Brain microvascular endothelial cell (primary cell): ENCODE measurements at regions not wholly inside any gene's neighbourhood (a gene's known extent, or its start where the extent isn't known, plus 50 kb on each side); places are given as distances from the start of the nearest gene placed in this dataset.

Source experiments
- DNase-seq: peaks from one replicate; pipeline ENCODE4 v3.0.0-alpha.2; 2020
- H3K27ac ChIP-seq: fragments of 250-450 bp; sonication (Bioruptor Pico); 2 replicates; pipeline ENCODE4 v1.5.1; 2020; ENCODE audit warnings: mild to moderate bottlenecking, moderate library complexity
- H3K27me3 ChIP-seq: fragments of 250-450 bp; sonication (Bioruptor Pico); replicated peaks from 2 replicates; pipeline ENCODE4 v1.5.1; 2020; ENCODE audit warnings: mild to moderate bottlenecking
- H3K36me3 ChIP-seq: fragments of 250-450 bp; sonication (Bioruptor Pico); replicated peaks from 2 replicates; pipeline ENCODE4 v1.5.1; 2020; ENCODE audit warnings: mild to moderate bottlenecking
- H3K4me3 ChIP-seq: 2 replicates; pipeline ENCODE4 v1.5.1; 2011; ENCODE audit warnings: low read depth, mild to moderate bottlenecking, control low read depth, low read length, moderate library complexity
- in situ Hi-C: cut with HindIII; loops from 2 replicates; pipeline ENCODE4 v1.10.0; 2017; ENCODE audit warnings: low sequenced_read_pairs, low pct_ligation_motif_present
- TF ChIP-seq, protein P1 (sequence below): IDR thresholded peaks from 2 replicates; pipeline ENCODE4 v1.5.1; 2011; ENCODE audit warnings: low read depth, mild to moderate bottlenecking, moderate library complexity, low read length, control low read depth, inconsistent platforms; ENCODE audit errors: missing control alignments

DNA sequence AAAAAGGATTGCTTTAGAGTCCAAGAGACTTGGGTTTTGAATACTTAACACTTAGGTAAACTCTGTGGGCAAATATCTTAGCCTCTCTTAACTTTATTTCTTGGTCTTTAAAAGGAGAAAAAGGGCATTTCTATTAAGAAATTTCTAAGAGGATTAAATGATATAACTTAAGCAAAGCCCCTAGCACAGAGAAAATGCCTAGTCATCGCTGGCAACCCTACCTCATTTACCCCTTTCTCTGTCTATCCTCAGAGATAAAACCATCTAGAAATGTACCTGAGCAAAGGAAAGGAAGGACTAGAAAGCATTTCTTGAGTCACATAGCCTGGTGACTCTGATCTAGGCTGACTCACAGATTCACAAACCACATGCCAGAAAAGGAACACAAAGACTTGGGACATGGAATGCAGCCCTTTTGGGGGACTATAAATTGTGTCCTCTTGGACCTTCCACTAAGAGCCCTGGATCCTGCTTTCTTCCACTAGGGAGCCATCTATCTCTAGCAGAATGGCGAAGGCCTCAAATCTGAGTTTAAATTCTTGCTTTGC is 120.6 kb downstream of the FOXD1 start:
- in situ Hi-C loops = no loop called here
- H3K27ac ChIP-seq = no peak overlapping the region
- TF ChIP-seq, protein P1, sequence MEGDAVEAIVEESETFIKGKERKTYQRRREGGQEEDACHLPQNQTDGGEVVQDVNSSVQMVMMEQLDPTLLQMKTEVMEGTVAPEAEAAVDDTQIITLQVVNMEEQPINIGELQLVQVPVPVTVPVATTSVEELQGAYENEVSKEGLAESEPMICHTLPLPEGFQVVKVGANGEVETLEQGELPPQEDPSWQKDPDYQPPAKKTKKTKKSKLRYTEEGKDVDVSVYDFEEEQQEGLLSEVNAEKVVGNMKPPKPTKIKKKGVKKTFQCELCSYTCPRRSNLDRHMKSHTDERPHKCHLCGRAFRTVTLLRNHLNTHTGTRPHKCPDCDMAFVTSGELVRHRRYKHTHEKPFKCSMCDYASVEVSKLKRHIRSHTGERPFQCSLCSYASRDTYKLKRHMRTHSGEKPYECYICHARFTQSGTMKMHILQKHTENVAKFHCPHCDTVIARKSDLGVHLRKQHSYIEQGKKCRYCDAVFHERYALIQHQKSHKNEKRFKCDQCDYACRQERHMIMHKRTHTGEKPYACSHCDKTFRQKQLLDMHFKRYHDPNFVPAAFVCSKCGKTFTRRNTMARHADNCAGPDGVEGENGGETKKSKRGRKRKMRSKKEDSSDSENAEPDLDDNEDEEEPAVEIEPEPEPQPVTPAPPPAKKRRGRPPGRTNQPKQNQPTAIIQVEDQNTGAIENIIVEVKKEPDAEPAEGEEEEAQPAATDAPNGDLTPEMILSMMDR = no peak
- no peaks in the 10 kb centered on the region for H3K36me3 ChIP-seq
- peak; percentile 39 for DNase-seq
- H3K27me3 ChIP-seq = no peaks in the 10 kb centered on the region
- H3K4me3 ChIP-seq = no peak overlapping the region

DNA sequence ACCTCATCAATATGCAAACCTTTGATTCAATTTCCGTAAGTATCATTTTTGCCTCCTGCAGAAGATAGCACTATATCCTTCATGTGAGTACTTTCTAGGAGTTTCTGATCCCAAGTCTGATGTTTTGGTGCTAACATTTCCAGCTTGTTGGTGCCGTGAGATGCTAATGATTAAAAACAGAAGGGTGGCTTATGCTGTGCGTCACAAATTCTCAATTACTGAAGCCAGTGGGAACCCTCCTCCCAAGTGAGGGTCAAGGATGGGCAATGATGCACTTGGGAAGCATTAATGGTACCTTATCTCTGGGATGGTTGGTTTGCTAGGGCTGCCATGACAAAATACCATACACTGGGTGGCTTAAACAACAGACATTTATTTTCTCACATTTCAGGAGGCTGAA is 123.0 kb downstream of the FOXD1 start:
- TF ChIP-seq, protein P1 = no peak
- no peak for DNase-seq
- Histone ChIP-seq H3K27me3 (no peaks in the 10 kb centered on the region), H3K36me3 (no peaks in the 10 kb centered on the region), H3K27ac (no peak overlapping the region), H3K4me3 (no peak overlapping the region)
- in situ Hi-C loops = no loop called here

DNA sequence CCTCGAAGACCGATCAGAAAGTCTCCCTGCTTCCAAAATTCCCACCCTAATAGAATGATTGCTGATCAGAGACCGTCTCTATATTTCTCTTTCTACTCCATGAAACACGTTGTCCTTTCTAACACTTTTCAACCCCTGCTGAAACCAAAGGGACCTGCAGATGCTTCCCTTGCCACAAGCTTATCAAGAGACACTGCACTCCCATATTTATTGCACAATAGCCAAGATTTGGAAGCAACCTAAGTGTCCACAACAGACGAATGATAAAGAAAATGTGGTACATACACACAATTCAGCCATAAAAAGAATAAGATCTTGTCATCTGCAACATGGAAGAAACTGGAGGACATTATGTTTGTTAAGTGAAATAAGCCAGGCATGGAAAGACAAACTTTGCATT is 125.1 kb downstream of the FOXD1 start:
- no peak overlapping the region for H3K27ac ChIP-seq
- H3K27me3 ChIP-seq = no peaks in the 10 kb centered on the region
- TF ChIP-seq, protein P1 = no peak
- H3K36me3 ChIP-seq = no peaks in the 10 kb centered on the region
- in situ Hi-C loops = loop anchor here (25.0 kb wide), 1 partner anchor 114 kb away; the partner anchor contains the start of gene FOXD1
- no peak for DNase-seq
- no peak overlapping the region for H3K4me3 ChIP-seq

DNA sequence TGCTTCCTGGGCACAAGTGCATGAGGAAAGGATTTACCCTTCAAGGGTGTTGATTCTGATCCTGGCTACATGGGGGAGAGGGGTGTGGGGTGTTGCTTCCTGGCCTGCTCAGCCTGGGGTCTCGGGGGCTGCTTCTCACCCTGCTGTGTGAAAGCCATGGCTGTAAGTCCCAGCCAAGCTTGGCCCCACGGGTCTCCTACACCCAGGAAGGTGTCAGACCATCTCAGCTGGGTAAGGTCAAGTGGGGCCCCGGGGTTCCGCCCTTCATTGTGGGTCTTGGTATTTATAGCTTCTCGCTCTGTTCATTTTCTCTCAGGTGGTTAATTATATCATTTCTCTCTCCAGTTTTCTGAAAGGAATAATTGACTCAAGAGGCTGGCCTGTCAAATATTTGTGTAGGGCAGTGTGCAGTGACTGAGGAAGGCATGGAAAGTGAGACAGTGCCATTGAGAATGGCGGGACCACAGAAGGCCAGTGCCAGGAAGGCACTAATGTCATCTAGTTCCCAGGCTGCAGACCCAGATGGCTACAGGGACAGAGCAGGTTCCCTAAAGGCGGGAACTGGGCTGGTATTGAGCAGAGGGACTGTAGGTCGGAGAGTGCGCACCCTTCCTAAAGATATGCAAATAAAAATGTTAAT is 126.0 kb downstream of the FOXD1 start:
- Histone ChIP-seq H3K36me3 (no peaks in the 10 kb centered on the region), H3K27ac (peak overlapping the region; percentile 43), H3K4me3 (no peak overlapping the region), H3K27me3 (no peaks in the 10 kb centered on the region)
- in situ Hi-C loops = loop anchor here (25.0 kb wide), 1 partner anchor 115 kb away; the partner anchor contains the start of gene FOXD1
- TF ChIP-seq, protein P1 = no peak
- no peak for DNase-seq

DNA sequence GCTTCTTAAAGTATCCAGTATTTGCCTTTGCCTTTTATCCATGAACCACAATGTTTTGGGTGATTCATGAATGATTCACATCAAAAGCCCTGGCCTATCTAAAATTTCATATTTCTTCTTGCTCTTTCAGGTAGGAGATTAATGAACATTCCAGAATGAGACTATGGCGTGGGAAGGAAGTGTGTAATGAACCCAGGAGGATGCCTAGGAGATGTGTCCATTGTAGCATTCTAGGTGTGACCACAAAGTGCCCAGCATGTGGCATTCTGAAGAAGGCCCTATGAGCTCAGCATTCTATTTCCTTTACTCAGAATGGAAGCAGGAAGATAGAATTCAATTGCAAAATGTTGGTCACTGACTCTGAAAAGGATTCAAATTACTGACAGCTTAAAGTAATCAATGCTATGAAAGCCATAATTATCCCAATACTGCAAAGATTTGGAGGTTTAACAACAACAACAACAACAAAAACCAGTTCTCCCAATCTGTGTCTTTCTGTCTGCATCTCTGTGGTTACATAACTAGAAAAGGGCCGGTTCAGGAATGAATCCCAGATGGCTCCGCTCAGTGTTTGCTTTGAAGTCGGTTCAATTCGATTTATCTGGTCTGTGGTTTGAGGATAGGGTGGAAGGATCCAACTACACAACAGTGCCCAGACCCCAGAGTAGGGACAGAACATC is 126.7 kb downstream of the FOXD1 start:
- TF ChIP-seq, protein P1 = no peak
- Histone ChIP-seq H3K36me3 (no peaks in the 10 kb centered on the region), H3K27ac (peak overlapping the region; percentile 43), H3K4me3 (no peak overlapping the region), H3K27me3 (no peaks in the 10 kb centered on the region)
- peak; percentile 95 for DNase-seq
- in situ Hi-C loops = loop anchor here (25.0 kb wide), 1 partner anchor 115 kb away; the partner anchor contains the start of gene FOXD1
